ENCODE measurements at regions not wholly inside any gene's neighbourhood (a gene's known extent, or its start where the extent isn't known, plus 50 kb on each side); places are given as distances from the start of the nearest gene placed in this dataset.

DNA sequence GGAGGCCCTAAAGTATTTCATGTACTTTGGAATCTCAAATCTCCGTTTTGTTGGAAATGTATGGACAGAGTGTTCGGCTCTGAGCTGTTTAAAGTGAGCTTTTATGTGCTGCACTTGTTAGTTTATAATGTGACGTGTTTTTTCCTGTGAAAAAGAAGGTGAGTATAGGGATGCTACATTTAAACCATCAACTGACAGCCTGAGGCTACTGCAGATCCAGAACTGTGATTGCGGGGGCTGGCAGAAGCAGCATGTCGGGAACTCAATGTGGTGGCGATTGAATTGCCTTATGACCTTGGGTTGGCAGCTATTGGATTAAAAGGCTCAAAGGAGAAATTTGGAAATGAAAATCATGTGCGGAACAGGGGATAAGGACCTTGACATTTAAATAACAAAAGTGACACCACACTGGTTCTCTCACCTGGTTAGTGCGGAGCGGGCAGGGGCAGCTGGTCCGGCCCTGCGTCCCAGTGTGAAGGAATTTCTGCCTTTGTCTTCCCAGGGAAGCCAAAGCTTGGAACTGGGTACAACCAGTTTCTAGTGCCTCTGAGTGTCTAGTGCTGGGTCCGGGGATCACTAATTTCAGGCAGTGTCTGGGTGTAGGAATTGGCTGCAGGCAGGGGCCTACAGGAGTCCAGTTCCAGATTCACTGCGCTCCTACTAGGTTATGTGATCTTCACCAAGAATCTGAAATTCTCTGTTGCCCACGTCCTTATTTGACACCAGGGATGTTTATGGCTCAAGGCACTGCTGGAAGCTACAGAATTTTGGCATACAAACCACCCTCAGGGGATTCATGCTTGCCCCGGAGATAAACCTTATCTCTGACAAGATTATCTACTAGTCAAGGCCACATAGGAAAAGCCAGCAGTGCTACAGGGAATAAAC, 120.7 kb upstream of the ERCC6L2 start:
- no peak overlapping the region for H3K4me2 ChIP-seq (ENCODE audit: low read length)
- H3K27ac ChIP-seq (ENCODE audit: low read depth, low read length): no peak overlapping the region
- H3K27me3 ChIP-seq (ENCODE audit: control insufficient read depth, low read length): no peaks in the 10 kb centered on the region
- H3K9me2 ChIP-seq (replicated peaks; ENCODE audit: control insufficient read depth, low read length): no peaks in the 10 kb centered on the region
- no peaks in the 10 kb centered on the region for H4K20me1 ChIP-seq (ENCODE audit: control insufficient read depth, insufficient read depth, low read depth, low read length)
- no peaks in the 10 kb centered on the region for H3K9me3 ChIP-seq (ENCODE audit: control insufficient read depth, insufficient read depth, low read length)
- no peaks in the 10 kb centered on the region for H3F3A ChIP-seq (ENCODE audit: control insufficient read depth, insufficient read depth)
- no peak overlapping the region for H3K4me3 ChIP-seq (ENCODE audit: low read length)
- H3K79me2 ChIP-seq (ENCODE audit: control insufficient read depth, low read length): no peaks in the 10 kb centered on the region
- H3K4me1 ChIP-seq (ENCODE audit: control insufficient read depth, low read length): no peaks in the 10 kb centered on the region; the same call in 1 of the 2 replicates
- TF ChIP-seq, protein P1, sequence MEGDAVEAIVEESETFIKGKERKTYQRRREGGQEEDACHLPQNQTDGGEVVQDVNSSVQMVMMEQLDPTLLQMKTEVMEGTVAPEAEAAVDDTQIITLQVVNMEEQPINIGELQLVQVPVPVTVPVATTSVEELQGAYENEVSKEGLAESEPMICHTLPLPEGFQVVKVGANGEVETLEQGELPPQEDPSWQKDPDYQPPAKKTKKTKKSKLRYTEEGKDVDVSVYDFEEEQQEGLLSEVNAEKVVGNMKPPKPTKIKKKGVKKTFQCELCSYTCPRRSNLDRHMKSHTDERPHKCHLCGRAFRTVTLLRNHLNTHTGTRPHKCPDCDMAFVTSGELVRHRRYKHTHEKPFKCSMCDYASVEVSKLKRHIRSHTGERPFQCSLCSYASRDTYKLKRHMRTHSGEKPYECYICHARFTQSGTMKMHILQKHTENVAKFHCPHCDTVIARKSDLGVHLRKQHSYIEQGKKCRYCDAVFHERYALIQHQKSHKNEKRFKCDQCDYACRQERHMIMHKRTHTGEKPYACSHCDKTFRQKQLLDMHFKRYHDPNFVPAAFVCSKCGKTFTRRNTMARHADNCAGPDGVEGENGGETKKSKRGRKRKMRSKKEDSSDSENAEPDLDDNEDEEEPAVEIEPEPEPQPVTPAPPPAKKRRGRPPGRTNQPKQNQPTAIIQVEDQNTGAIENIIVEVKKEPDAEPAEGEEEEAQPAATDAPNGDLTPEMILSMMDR (IDR thresholded peaks at IDR 0.05; ENCODE audit: low read depth, low read length, poor library complexity, severe bottlenecking): no peak
- TF ChIP-seq EZH2phosphoT487 (IDR thresholded peaks at IDR 0.05; ENCODE audit: borderline replicate concordance, low read length): no peak
- no peaks in the 10 kb centered on the region for H3K36me3 ChIP-seq (ENCODE audit: control insufficient read depth, low read length)

DNA sequence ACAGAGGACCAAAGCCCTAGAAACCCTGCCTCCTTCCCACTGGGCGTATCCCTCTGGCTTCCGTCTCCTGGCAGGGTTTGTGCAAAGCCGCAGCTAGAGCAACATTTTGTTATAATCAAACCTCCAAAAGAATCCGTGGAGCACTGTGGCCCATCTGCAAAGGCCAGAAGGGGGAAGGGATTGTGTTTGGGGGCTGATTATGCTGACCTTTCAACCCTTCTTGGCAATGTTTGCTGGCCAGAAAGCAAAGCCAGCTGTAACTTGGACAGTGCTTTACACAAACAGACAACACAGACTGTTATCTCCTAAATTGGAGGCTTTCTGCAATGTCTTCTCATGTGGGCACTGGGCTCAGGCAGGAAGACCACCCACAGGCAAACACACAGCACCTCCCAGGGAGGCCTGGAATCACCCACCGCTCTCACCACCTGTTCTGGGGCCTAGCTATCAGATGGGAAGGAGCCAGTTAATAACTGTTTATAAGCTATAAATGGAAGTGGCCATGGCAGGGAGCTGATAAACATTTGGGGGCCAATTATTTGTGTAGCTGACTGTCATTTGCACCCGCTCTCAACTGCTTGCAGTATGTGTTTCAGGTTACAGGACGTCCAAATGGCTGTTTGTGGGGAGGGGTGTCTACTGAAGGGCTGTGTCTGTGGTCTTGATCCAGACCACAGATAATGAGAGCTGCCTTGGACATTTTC, 121.6 kb upstream of the ERCC6L2 start:
- Histone ChIP-seq H3K9me2 (replicated peaks; ENCODE audit: control insufficient read depth, low read length) (no peaks in the 10 kb centered on the region), H3K79me2 (ENCODE audit: control insufficient read depth, low read length) (no peaks in the 10 kb centered on the region), H3K27me3 (ENCODE audit: control insufficient read depth, low read length) (no peaks in the 10 kb centered on the region), H3F3A (ENCODE audit: control insufficient read depth, insufficient read depth) (no peaks in the 10 kb centered on the region), H3K9me3 (ENCODE audit: control insufficient read depth, insufficient read depth, low read length) (no peaks in the 10 kb centered on the region), H3K4me1 (ENCODE audit: control insufficient read depth, low read length) (no peaks in the 10 kb centered on the region; the same call in 1 of the 2 replicates), H3K27ac (ENCODE audit: low read depth, low read length) (no peak overlapping the region), H3K36me3 (ENCODE audit: control insufficient read depth, low read length) (no peaks in the 10 kb centered on the region), H4K20me1 (ENCODE audit: control insufficient read depth, insufficient read depth, low read depth, low read length) (no peaks in the 10 kb centered on the region), H3K4me2 (ENCODE audit: low read length) (no peak overlapping the region), H3K4me3 (ENCODE audit: low read length) (no peak overlapping the region)
- TF ChIP-seq, protein P1 (IDR thresholded peaks at IDR 0.05; ENCODE audit: low read depth, low read length, poor library complexity, severe bottlenecking): no peak
- TF ChIP-seq EZH2phosphoT487 (IDR thresholded peaks at IDR 0.05; ENCODE audit: borderline replicate concordance, low read length): no peak

DNA sequence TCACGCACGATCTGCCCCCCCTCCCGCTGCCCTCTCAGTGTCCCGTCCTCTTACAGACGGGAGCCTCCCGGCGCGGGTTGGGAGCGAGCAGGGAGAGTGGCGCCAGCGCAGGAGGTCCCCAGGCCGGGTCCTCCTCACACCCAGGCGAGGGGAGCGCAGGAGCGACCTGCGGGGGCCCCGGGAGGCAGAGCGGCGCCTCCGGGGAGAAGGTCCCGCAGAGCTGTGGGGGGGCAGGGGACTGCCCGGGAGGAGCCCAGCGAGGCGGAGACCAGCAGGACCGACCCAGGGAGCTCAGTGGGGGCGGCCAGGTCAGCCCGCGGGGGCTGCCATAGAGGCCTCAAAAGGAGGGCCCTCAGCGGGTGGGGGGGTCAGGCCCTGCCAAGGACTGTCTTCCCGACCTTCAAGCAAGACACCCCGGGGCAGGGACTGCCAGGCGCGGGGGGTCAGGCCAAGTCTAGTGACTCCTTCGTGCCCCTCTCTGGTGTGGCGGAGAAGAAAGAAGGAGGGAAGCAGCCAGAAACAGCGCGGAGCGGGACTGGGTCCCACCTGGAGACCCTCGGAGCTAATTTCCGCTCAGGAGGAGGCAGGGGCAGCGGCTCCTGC, 123.3 kb upstream of the ERCC6L2 start:
- Histone ChIP-seq H3K4me1 (ENCODE audit: control insufficient read depth, low read length) (no peaks in the 10 kb centered on the region), H3K4me2 (ENCODE audit: low read length) (no peak overlapping the region), H3K27me3 (ENCODE audit: control insufficient read depth, low read length) (no peaks in the 10 kb centered on the region), H3F3A (ENCODE audit: control insufficient read depth, insufficient read depth) (no peaks in the 10 kb centered on the region), H4K20me1 (ENCODE audit: control insufficient read depth, insufficient read depth, low read depth, low read length) (no peaks in the 10 kb centered on the region), H3K36me3 (ENCODE audit: control insufficient read depth, low read length) (no peaks in the 10 kb centered on the region), H3K27ac (ENCODE audit: low read depth, low read length) (no peak overlapping the region), H3K9me2 (replicated peaks; ENCODE audit: control insufficient read depth, low read length) (no peaks in the 10 kb centered on the region), H3K79me2 (ENCODE audit: control insufficient read depth, low read length) (no peaks in the 10 kb centered on the region), H3K4me3 (ENCODE audit: low read length) (no peak overlapping the region), H3K9me3 (ENCODE audit: control insufficient read depth, insufficient read depth, low read length) (no peaks in the 10 kb centered on the region)
- TF ChIP-seq, protein P1 (IDR thresholded peaks at IDR 0.05; ENCODE audit: low read depth, low read length, poor library complexity, severe bottlenecking): no peak
- no peak for TF ChIP-seq EZH2phosphoT487 (IDR thresholded peaks at IDR 0.05; ENCODE audit: borderline replicate concordance, low read length)
